Transverse colon (tissue), 4 donors: ENCODE measurements at regions not wholly inside any gene's neighbourhood (a gene's known extent, or its start where the extent isn't known, plus 50 kb on each side); places are given as distances from the start of the nearest gene placed in this dataset.

ENCODE experiments used
- DNase-seq: peaks from one replicate; pipeline ENCODE4 v3.0.0-alpha.2; 2019
- H3K27ac ChIP-seq, 4 donors: fragments of 200-600 bp; sonication (generic); 2 replicates each; pipeline ENCODE4 v1.5.1; 2016 to 2018; ENCODE audit warnings: inconsistent platforms in 4 of 4
- H3K27me3 ChIP-seq: fragments of 200-600 bp; sonication (generic); 2 replicates; pipeline ENCODE4 v1.5.1; 2017; ENCODE audit warnings: inconsistent platforms
- H3K36me3 ChIP-seq, 4 donors: fragments of 200-600 bp; sonication (generic); 2 replicates each; pipeline ENCODE4 v1.5.1; 2017 to 2019; ENCODE audit warnings: inconsistent platforms in 4 of 4
- H3K4me1 ChIP-seq, 4 donors: fragments of 200-600 bp; sonication (generic); 2 replicates each; pipeline ENCODE4 v1.5.1; 2017 to 2020; ENCODE audit warnings: inconsistent platforms in 4 of 4
- H3K4me3 ChIP-seq, 4 donors: fragments of 200-600 bp; sonication (generic); 1 replicate in 1 of 4; 2 replicates in 3 of 4; pipeline versions ENCODE4 v1.5.1 to v1.6.1; 2017 to 2019; ENCODE audit warnings: inconsistent platforms in 4 of 4
- H3K9me3 ChIP-seq, 2 donors: fragments of 200-600 bp; sonication (generic); 2 replicates each; pipeline ENCODE4 v1.5.1; 2017 to 2019; ENCODE audit warnings: inconsistent platforms in 2 of 2
- EP300 ChIP-seq: sonication (generic); formaldehyde crosslinking; IDR thresholded peaks from one replicate; pipeline ENCODE4 v1.6.1; 2017; ENCODE audit warnings: antibody characterized with exemption, low read depth
- POLR2A ChIP-seq: fragments of 450-650 bp; IDR thresholded peaks from one replicate; pipeline ENCODE4 v1.6.1; 2016; ENCODE audit warnings: antibody characterized with exemption, mild to moderate bottlenecking, moderate library complexity
- POLR2AphosphoS5 ChIP-seq, 3 donors: sonication (generic); formaldehyde crosslinking; IDR thresholded peaks; one replicate each; pipeline ENCODE4 v1.6.1; 2016; ENCODE audit warnings: antibody characterized with exemption in 3 of 3
- WGBS, 2 donors: methylation state at CpG; one replicate each; pipeline ENCODE4 v1.1.5; 2018; ENCODE audit warnings: low coverage in 1 of 2; 5-methylcytosine and 5-hydroxymethylcytosine counted together
- in situ Hi-C, 4 donors: fragments of 200-750 bp; cut with MboI; loops; one replicate each; pipeline versions ENCODE4 v1.15.0 to v1.15.1; 2017; ENCODE audit warnings: low sequenced_read_pairs in 3 of 4, low pct_ligation_motif_present in 1 of 4, low pct_unique_long_range_greater_than_20kb in 1 of 4
- intact Hi-C: fragments of 100-400 bp; cut with DNase I; formaldehyde crosslinking; loops from one replicate; pipeline ENCODE4 v1.15.1; 2023; ENCODE audit warnings: low total_unique reads
- TF ChIP-seq, protein P1 (sequence below), 5 experiments: fragments of 200-600 bp in 3 of 5; fragments of 450-650 bp in 2 of 5; sonication (generic) in 3 of 5; IDR thresholded peaks; 1 replicate in 2 of 5; 2 replicates in 3 of 5; pipeline ENCODE4 v1.5.1; 2016 to 2017; ENCODE audit warnings: antibody characterized with exemption in 5 of 5, inconsistent platforms in 3 of 5, mild to moderate bottlenecking in 2 of 5, moderate library complexity in 1 of 5

DNA sequence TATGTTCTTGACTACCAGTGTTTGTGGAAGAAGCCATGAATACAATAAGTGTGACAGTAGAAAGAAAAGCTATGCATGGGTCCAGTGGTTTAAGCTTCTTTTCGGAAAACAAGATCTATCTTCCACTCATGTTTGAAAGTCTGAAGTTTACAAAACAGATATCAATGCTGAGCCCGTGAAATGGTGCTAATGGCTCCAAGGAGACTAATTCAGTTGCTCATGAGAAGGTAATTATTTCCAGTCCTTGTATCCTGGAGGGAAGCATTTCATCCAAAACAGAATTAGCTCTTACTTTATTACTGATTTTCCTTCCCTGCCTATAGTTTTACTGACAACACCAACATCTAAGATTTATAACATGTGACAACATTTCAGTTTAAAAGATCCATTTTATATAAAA lies 1364.9 kb downstream of the PCDH9 start:
- Histone ChIP-seq H3K36me3 (no peaks in the 10 kb centered on the region), H3K27me3 (no peaks in the 10 kb centered on the region), H3K9me3 (no peaks in the 10 kb centered on the region), H3K27ac (no peak overlapping the region), H3K4me3 (no peak overlapping the region), H3K4me1 (no peaks in the 10 kb centered on the region)
- in situ Hi-C loops = no loop called here
- TF ChIP-seq POLR2AphosphoS5 (IDR thresholded peaks at IDR 0.05) = no peak
- TF ChIP-seq, protein P1, sequence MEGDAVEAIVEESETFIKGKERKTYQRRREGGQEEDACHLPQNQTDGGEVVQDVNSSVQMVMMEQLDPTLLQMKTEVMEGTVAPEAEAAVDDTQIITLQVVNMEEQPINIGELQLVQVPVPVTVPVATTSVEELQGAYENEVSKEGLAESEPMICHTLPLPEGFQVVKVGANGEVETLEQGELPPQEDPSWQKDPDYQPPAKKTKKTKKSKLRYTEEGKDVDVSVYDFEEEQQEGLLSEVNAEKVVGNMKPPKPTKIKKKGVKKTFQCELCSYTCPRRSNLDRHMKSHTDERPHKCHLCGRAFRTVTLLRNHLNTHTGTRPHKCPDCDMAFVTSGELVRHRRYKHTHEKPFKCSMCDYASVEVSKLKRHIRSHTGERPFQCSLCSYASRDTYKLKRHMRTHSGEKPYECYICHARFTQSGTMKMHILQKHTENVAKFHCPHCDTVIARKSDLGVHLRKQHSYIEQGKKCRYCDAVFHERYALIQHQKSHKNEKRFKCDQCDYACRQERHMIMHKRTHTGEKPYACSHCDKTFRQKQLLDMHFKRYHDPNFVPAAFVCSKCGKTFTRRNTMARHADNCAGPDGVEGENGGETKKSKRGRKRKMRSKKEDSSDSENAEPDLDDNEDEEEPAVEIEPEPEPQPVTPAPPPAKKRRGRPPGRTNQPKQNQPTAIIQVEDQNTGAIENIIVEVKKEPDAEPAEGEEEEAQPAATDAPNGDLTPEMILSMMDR (IDR thresholded peaks at IDR 0.05) = no peak
- no peak for TF ChIP-seq POLR2A
- TF ChIP-seq EP300 = no peak
- no peak for DNase-seq
- intact Hi-C loops = no loop called here
- WGBS, 2 donors = 80 to 86% methylated on average over 1 to 2 of the region's 2 CpGs

DNA sequence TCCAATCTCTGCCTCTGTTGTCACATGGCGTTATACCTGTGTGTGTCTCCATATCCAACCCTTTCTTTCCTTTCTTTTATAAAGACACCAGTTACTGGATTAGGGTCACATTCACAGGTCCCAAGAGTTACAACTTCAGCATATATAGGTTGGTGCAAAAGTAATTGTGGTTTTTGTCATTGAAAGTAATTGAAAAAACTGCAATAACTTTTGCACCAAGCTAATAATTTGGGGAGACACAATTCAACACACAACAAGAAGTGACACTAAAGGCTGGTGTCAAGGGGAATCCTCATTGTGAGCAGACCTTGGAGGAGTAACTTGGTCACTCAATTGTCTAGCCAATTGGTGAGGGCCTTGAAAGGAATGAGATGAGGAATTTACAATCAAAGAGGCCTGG lies 1366.1 kb downstream of the PCDH9 start:
- WGBS, 2 donors = 69 to 80% methylated on average over 1 of the region's 1 CpG
- Histone ChIP-seq H3K27me3 (no peaks in the 10 kb centered on the region), H3K4me1 (no peaks in the 10 kb centered on the region), H3K36me3 (no peaks in the 10 kb centered on the region), H3K27ac (no peak overlapping the region), H3K9me3 (no peaks in the 10 kb centered on the region), H3K4me3 (no peak overlapping the region)
- intact Hi-C loops (no loop called here), in situ Hi-C loops (no loop called here)
- no peak for TF ChIP-seq EP300
- no peak for TF ChIP-seq POLR2A
- TF ChIP-seq, protein P1 (IDR thresholded peaks at IDR 0.05) = no peak
- no peak for TF ChIP-seq POLR2AphosphoS5 (IDR thresholded peaks at IDR 0.05)
- DNase-seq = no peak

DNA sequence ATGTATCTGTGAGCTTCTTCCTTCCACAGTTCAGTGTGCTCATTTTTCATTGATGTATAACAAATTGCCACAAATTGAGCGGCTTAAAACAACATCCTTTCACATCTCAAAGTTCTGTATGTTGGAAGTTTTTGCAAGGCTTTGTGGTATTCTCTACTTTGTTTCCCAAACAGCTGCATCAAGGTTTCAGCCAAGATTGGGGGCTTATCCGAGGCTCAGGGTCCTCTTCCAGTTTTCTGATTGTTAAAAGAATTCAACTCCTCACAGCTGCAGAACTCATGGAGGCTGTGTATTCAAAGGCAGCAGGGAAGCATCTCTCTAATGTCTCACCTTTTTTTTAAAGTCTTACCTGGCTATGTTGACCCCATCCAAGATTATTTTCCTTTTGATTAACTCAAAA lies 1369.8 kb downstream of the PCDH9 start:
- no peak overlapping the region for H3K27ac ChIP-seq
- no peak overlapping the region for H3K4me3 ChIP-seq
- intact Hi-C loops = no loop called here
- TF ChIP-seq POLR2A (no peak), EP300 (no peak), POLR2AphosphoS5 (IDR thresholded peaks at IDR 0.05) (no peak)
- TF ChIP-seq, protein P1 (IDR thresholded peaks at IDR 0.05) = no peak
- no peak for DNase-seq
- in situ Hi-C loops = no loop called here
- no peaks in the 10 kb centered on the region for H3K4me1 ChIP-seq
- 60 to 61% methylated on average over 2 of the region's 2 CpGs for WGBS, 2 donors
- no peaks in the 10 kb centered on the region for H3K27me3 ChIP-seq
- H3K36me3 ChIP-seq = no peaks in the 10 kb centered on the region
- H3K9me3 ChIP-seq = no peaks in the 10 kb centered on the region

GRCh38 chr13:65857942-65858565 lies 1372.1 kb downstream of the PCDH9 start:
- 58 to 73% methylated on average over 1 of the region's 1 CpG for WGBS, 2 donors
- Histone ChIP-seq H3K36me3 (no peaks in the 10 kb centered on the region), H3K27me3 (no peaks in the 10 kb centered on the region), H3K27ac (no peak overlapping the region), H3K4me1 (no peaks in the 10 kb centered on the region), H3K9me3 (no peaks in the 10 kb centered on the region), H3K4me3 (no peak overlapping the region)
- TF ChIP-seq, protein P1 (IDR thresholded peaks at IDR 0.05) = no peak
- no peak for TF ChIP-seq POLR2AphosphoS5 (IDR thresholded peaks at IDR 0.05)
- in situ Hi-C loops (no loop called here), intact Hi-C loops (no loop called here)
- DNase-seq = no peak
